GM12878 (cell line): ENCODE measurements at regions not wholly inside any gene's neighbourhood (a gene's known extent, or its start where the extent isn't known, plus 50 kb on each side); places are given as distances from the start of the nearest gene placed in this dataset.

Experiments
- CEBPB ChIP-seq, 2 experiments: fragments of 150-350 bp in 1 of 2; IDR thresholded peaks; 2 replicates each; pipeline ENCODE4 v1.6.1; 2012 to 2014; ENCODE audit warnings: low read depth in 2 of 2, low read length in 2 of 2, borderline replicate concordance in 1 of 2, inconsistent platforms in 1 of 2
- TARDBP ChIP-seq: IDR thresholded peaks from 2 replicates; pipeline ENCODE4 v1.6.1; 2016; ENCODE audit warnings: borderline replicate concordance
- TCF7 ChIP-seq: IDR thresholded peaks from 2 replicates; pipeline ENCODE4 v1.6.1; 2014; ENCODE audit warnings: antibody characterized with exemption, borderline replicate concordance
- ZBTB40 ChIP-seq: fragments of 450-650 bp; IDR thresholded peaks from 2 replicates; pipeline ENCODE4 v1.6.1; 2016; ENCODE audit warnings: mild to moderate bottlenecking, moderate library complexity, borderline replicate concordance
- ZNF592 ChIP-seq: fragments of 450-650 bp; IDR thresholded peaks from 2 replicates; pipeline ENCODE4 v1.6.1; 2017; ENCODE audit warnings: mild to moderate bottlenecking, moderate library complexity

GRCh38 chr10:77716458-77717317 lies 79.1 kb upstream of the KCNMA1 start (continued):
- TF ChIP-seq ZNF592: no peak
- TF ChIP-seq TCF7: no peak
- no peak for TF ChIP-seq ZBTB40
- TF ChIP-seq CEBPB (IDR thresholded peaks at IDR 0.05; ENCODE audit: borderline replicate concordance in 1 of 2, low read depth in 2 of 2, low read length in 2 of 2): no peak
- TF ChIP-seq TARDBP: no peak
